GM23338 (cell line): ENCODE measurements at regions not wholly inside any gene's neighbourhood (a gene's known extent, or its start where the extent isn't known, plus 50 kb on each side); places are given as distances from the start of the nearest gene placed in this dataset.

Experiments
- ATAC-seq: fragments of 200-7000 bp; cut with Tn5 transposase; 3 replicates; pipeline ENCODE4 v1.9.1; 2020
- DNase-seq: peaks from one replicate; pipeline ENCODE4 v3.0.0-alpha.2; 2015; ENCODE audit warnings: low spot score
- H2AFZ ChIP-seq: fragments of 200-600 bp; sonication (generic); 2 replicates; pipeline ENCODE4 v1.8.0; 2016; ENCODE audit warnings: antibody characterized with exemption, mild to moderate bottlenecking, moderate library complexity
- H3F3A ChIP-seq: fragments of 200-600 bp; sonication (generic); replicated peaks from 2 replicates; pipeline ENCODE4 v1.8.0; 2017; ENCODE audit warnings: antibody characterized with exemption, mixed run types, low read depth
- H3K27ac ChIP-seq: fragments of 200-600 bp; sonication (generic); 2 replicates; pipeline ENCODE4 v1.6.1; 2016; ENCODE audit warnings: low read depth
- H3K27me3 ChIP-seq: fragments of 200-600 bp; sonication (generic); 2 replicates; pipeline ENCODE4 v1.8.0; 2016; ENCODE audit warnings: mild to moderate bottlenecking, mixed run types, moderate library complexity; ENCODE audit not compliant: insufficient read depth
- H3K36me3 ChIP-seq: fragments of 200-600 bp; sonication (generic); 2 replicates; pipeline ENCODE4 v1.8.0; 2016; ENCODE audit warnings: mild to moderate bottlenecking; ENCODE audit not compliant: insufficient read depth
- H3K4me1 ChIP-seq: fragments of 200-600 bp; sonication (generic); 2 replicates; pipeline ENCODE4 v1.8.0; 2016; ENCODE audit warnings: mild to moderate bottlenecking, moderate library complexity; ENCODE audit not compliant: insufficient read depth
- H3K4me2 ChIP-seq: fragments of 200-600 bp; sonication (generic); 2 replicates; pipeline ENCODE4 v1.7.1; 2017; ENCODE audit warnings: mixed run types
- H3K4me3 ChIP-seq: fragments of 200-600 bp; sonication (generic); 2 replicates; pipeline ENCODE4 v1.6.1; 2016; ENCODE audit warnings: mixed run types
- H3K79me2 ChIP-seq: fragments of 200-600 bp; sonication (generic); replicated peaks from 2 replicates; pipeline ENCODE4 v1.8.0; 2017; ENCODE audit warnings: mild to moderate bottlenecking; ENCODE audit not compliant: insufficient read depth
- H3K9me2 ChIP-seq: fragments of 200-600 bp; sonication (generic); 2 replicates; pipeline ENCODE4 v1.8.0; 2017; ENCODE audit not compliant: insufficient read depth
- H4K20me1 ChIP-seq: fragments of 200-600 bp; sonication (generic); replicated peaks from 2 replicates; pipeline ENCODE4 v1.8.0; 2017; ENCODE audit warnings: mild to moderate bottlenecking; ENCODE audit not compliant: insufficient read depth
- H3K27ac Mint-ChIP-seq: 2 replicates; pipeline ENCODE4 v1.8.0; 2020; ENCODE audit warnings: inconsistent platforms, mild to moderate bottlenecking, moderate library complexity, mixed read lengths
- H3K27me3 Mint-ChIP-seq: 3 replicates; pipeline ENCODE4 v1.8.0; 2022; ENCODE audit warnings: low read depth, mild to moderate bottlenecking, moderate library complexity, mixed read lengths, inconsistent platforms; ENCODE audit not compliant: insufficient read depth, poor library complexity
- H3K36me3 Mint-ChIP-seq: 3 replicates; pipeline ENCODE4 v1.8.0; 2021; ENCODE audit warnings: low read depth, mild to moderate bottlenecking, inconsistent platforms, moderate library complexity, mixed read lengths
- H3K4me1 Mint-ChIP-seq: 3 replicates; pipeline ENCODE4 v1.8.0; 2020; ENCODE audit warnings: mild to moderate bottlenecking, inconsistent platforms, mixed read lengths
- H3K4me3 Mint-ChIP-seq: 3 replicates; pipeline ENCODE4 v1.8.0; 2021; ENCODE audit warnings: moderate library complexity, mild to moderate bottlenecking, inconsistent platforms, mixed read lengths
- H3K9me3 Mint-ChIP-seq: 3 replicates; pipeline ENCODE4 v1.8.0; 2020; ENCODE audit warnings: moderate library complexity, mild to moderate bottlenecking, inconsistent platforms, mixed read lengths
- CREB1 ChIP-seq: fragments of 250-450 bp; sonication (Bioruptor Pico); IDR thresholded peaks from 2 replicates; pipeline ENCODE4 v1.5.0; 2020; ENCODE audit warnings: low read depth, mild to moderate bottlenecking, moderate library complexity
- CTCF ChIP-seq, 2 experiments: fragments of 200-600 bp in 1 of 2; sonication (generic) in 1 of 2; conservative IDR thresholded peaks; 2 replicates each; pipeline versions ENCODE4 v1.5.1 to v1.6.1; 2016 to 2017; ENCODE audit warnings: antibody characterized with exemption in 2 of 2, low read depth in 2 of 2, mild to moderate bottlenecking in 2 of 2, moderate library complexity in 1 of 2
- EZH2 ChIP-seq: fragments of 200-600 bp; sonication (generic); IDR thresholded peaks from one replicate; pipeline ENCODE4 v1.8.0; 2017; ENCODE audit warnings: antibody characterized with exemption, mild to moderate bottlenecking, low read depth; ENCODE audit not compliant: unreplicated experiment
- EZH2phosphoT487 ChIP-seq: fragments of 200-600 bp; sonication (generic); IDR thresholded peaks from one replicate; pipeline ENCODE4 v1.8.1; 2018; ENCODE audit warnings: antibody characterized with exemption; ENCODE audit not compliant: unreplicated experiment
- JUNB ChIP-seq: IDR thresholded peaks from one replicate; pipeline ENCODE4 v1.6.1; 2016; ENCODE audit warnings: antibody characterized with exemption; ENCODE audit not compliant: unreplicated experiment
- NANOG ChIP-seq: IDR thresholded peaks from 2 replicates; pipeline ENCODE4 v1.6.1; 2016; ENCODE audit warnings: antibody characterized with exemption, borderline replicate concordance
- POLR2AphosphoS5 ChIP-seq: IDR thresholded peaks from 2 replicates; pipeline ENCODE4 v1.6.1; 2016; ENCODE audit warnings: antibody characterized with exemption, low read depth
- REST ChIP-seq: IDR thresholded peaks from one replicate; pipeline ENCODE4 v1.6.1; 2018; ENCODE audit warnings: antibody characterized with exemption; ENCODE audit not compliant: unreplicated experiment
- STAT1 ChIP-seq: IDR thresholded peaks from one replicate; pipeline ENCODE4 v1.6.1; 2016; ENCODE audit warnings: antibody characterized with exemption; ENCODE audit not compliant: unreplicated experiment
- ZNF114 ChIP-seq: fragments of 250-450 bp; sonication (Bioruptor Pico); IDR thresholded peaks from 2 replicates; pipeline ENCODE4 v1.5.0; 2020; ENCODE audit warnings: mild to moderate bottlenecking, moderate library complexity
- ZNF331 ChIP-seq: fragments of 250-450 bp; sonication (Bioruptor Pico); IDR thresholded peaks from 2 replicates; pipeline ENCODE4 v1.5.0; 2020; ENCODE audit warnings: low read depth, mild to moderate bottlenecking, moderate library complexity
- ZNF462 ChIP-seq: fragments of 250-450 bp; sonication (Bioruptor Pico); IDR thresholded peaks from 2 replicates; pipeline ENCODE4 v1.5.0; 2020; ENCODE audit warnings: mild to moderate bottlenecking, moderate library complexity
- TF ChIP-seq, protein P1 (sequence below): IDR thresholded peaks from 2 replicates; pipeline ENCODE4 v1.6.1; 2016; ENCODE audit warnings: antibody characterized with exemption

DNA sequence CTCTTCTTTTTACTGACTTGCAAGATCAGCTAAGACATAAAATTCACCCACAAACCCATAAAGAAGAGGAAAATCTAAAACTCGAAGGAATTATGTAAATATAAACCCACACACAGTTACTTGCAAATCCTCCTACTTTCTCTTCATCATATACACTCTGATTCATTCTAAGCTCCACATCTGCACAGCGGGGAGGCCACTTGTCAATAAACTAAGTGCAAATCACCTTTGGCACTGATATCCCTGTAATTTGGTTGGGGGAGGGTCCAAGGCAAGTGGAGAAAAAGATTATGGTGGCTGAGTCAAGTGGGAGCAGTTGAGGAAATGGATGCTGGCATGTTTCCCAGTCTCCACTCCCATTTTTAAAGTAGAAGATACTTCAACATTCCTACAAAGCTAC, 596.5 kb downstream of the MATN1 start:
- Mint-ChIP-seq H3K4me1 (no peaks in the 10 kb centered on the region; the same call in 2 of the 3 replicates), H3K27me3 (no peaks in the 10 kb centered on the region)
- no peak overlapping the region for H3K27ac ChIP-seq

More for the DNA sequence above, 596.5 kb downstream of the MATN1 start:
- no peaks in the 10 kb centered on the region for H3F3A ChIP-seq
- no peaks in the 10 kb centered on the region for H4K20me1 ChIP-seq
- H3K36me3 Mint-ChIP-seq: no peaks in the 10 kb centered on the region
- H3K9me3 Mint-ChIP-seq: peaks cover 4% of the 10 kb centered on the region
- H2AFZ ChIP-seq: no peak overlapping the region
- H3K4me2 ChIP-seq: no peak overlapping the region
- no peak overlapping the region for H3K4me3 ChIP-seq
- H3K9me2 ChIP-seq: peaks cover 4% of the 10 kb centered on the region; the same call in 1 of the 2 replicates
- TF ChIP-seq POLR2AphosphoS5 (no peak), ZNF462 (CRISPR knock-in tag) (no peak), NANOG (no peak), EZH2 (no peak), STAT1 (no peak), REST (no peak), CTCF (conservative IDR thresholded peaks at IDR 0.05; ENCODE audit: low read depth in 2 of 2) (no peak), ZNF114 (CRISPR knock-in tag) (no peak), ZNF331 (CRISPR knock-in tag) (no peak), JUNB (no peak), CREB1 (no peak), EZH2phosphoT487 (no peak)
- TF ChIP-seq, protein P1, sequence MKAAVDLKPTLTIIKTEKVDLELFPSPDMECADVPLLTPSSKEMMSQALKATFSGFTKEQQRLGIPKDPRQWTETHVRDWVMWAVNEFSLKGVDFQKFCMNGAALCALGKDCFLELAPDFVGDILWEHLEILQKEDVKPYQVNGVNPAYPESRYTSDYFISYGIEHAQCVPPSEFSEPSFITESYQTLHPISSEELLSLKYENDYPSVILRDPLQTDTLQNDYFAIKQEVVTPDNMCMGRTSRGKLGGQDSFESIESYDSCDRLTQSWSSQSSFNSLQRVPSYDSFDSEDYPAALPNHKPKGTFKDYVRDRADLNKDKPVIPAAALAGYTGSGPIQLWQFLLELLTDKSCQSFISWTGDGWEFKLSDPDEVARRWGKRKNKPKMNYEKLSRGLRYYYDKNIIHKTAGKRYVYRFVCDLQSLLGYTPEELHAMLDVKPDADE: no peak
- no peak overlapping the region for H3K4me3 Mint-ChIP-seq
- H3K27me3 ChIP-seq: no peaks in the 10 kb centered on the region
- H3K27ac Mint-ChIP-seq: no peak overlapping the region
- H3K4me1 ChIP-seq: no peaks in the 10 kb centered on the region
- no peak for DNase-seq
- H3K79me2 ChIP-seq: no peaks in the 10 kb centered on the region
- no peak for ATAC-seq
- H3K36me3 ChIP-seq: no peaks in the 10 kb centered on the region
